GM23338 (cell line): ENCODE measurements at regions not wholly inside any gene's neighbourhood (a gene's known extent, or its start where the extent isn't known, plus 50 kb on each side); places are given as distances from the start of the nearest gene placed in this dataset.

Experiments used
- CREB1 ChIP-seq: fragments of 250-450 bp; sonication (Bioruptor Pico); IDR thresholded peaks from 2 replicates; pipeline ENCODE4 v1.5.0; 2020; ENCODE audit warnings: low read depth, mild to moderate bottlenecking, moderate library complexity
- ETS1 ChIP-seq: IDR thresholded peaks from 2 replicates; pipeline ENCODE4 v1.6.1; 2016; ENCODE audit warnings: antibody characterized with exemption
- EZH2 ChIP-seq: fragments of 200-600 bp; sonication (generic); IDR thresholded peaks from one replicate; pipeline ENCODE4 v1.8.0; 2017; ENCODE audit warnings: antibody characterized with exemption, mild to moderate bottlenecking, low read depth; ENCODE audit not compliant: unreplicated experiment
- ZNF331 ChIP-seq: fragments of 250-450 bp; sonication (Bioruptor Pico); IDR thresholded peaks from 2 replicates; pipeline ENCODE4 v1.5.0; 2020; ENCODE audit warnings: low read depth, mild to moderate bottlenecking, moderate library complexity
- TF ChIP-seq, protein P1 (sequence below): IDR thresholded peaks from one replicate; pipeline ENCODE4 v1.6.1; 2018; ENCODE audit warnings: antibody characterized with exemption; ENCODE audit not compliant: unreplicated experiment
- TF ChIP-seq, protein P2 (sequence below), 2 experiments: fragments of 200-600 bp in 1 of 2; sonication (generic) in 1 of 2; conservative IDR thresholded peaks; 2 replicates each; pipeline versions ENCODE4 v1.5.1 to v1.6.1; 2016 to 2017; ENCODE audit warnings: antibody characterized with exemption in 2 of 2, low read depth in 2 of 2, mild to moderate bottlenecking in 2 of 2, moderate library complexity in 1 of 2

DNA sequence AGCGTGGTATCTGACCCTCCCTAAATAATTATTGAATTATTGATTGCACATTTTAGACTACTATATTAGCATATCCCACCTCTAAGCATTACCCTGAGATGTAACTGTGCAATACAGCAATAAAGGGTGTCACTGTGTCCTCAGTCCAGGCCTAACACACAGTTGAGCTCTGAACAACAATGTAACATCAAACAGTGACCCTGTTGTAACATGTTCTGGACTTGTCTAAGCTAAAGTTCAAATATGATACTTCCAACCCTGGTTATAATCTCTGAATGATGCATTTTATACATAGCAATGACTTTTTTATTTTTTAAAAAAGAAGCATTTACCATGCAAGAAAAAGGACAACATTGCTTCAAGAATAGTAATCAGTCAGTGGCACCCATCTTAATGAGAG, 61.6 kb upstream of the DMD start (continued):
- TF ChIP-seq, protein P1, sequence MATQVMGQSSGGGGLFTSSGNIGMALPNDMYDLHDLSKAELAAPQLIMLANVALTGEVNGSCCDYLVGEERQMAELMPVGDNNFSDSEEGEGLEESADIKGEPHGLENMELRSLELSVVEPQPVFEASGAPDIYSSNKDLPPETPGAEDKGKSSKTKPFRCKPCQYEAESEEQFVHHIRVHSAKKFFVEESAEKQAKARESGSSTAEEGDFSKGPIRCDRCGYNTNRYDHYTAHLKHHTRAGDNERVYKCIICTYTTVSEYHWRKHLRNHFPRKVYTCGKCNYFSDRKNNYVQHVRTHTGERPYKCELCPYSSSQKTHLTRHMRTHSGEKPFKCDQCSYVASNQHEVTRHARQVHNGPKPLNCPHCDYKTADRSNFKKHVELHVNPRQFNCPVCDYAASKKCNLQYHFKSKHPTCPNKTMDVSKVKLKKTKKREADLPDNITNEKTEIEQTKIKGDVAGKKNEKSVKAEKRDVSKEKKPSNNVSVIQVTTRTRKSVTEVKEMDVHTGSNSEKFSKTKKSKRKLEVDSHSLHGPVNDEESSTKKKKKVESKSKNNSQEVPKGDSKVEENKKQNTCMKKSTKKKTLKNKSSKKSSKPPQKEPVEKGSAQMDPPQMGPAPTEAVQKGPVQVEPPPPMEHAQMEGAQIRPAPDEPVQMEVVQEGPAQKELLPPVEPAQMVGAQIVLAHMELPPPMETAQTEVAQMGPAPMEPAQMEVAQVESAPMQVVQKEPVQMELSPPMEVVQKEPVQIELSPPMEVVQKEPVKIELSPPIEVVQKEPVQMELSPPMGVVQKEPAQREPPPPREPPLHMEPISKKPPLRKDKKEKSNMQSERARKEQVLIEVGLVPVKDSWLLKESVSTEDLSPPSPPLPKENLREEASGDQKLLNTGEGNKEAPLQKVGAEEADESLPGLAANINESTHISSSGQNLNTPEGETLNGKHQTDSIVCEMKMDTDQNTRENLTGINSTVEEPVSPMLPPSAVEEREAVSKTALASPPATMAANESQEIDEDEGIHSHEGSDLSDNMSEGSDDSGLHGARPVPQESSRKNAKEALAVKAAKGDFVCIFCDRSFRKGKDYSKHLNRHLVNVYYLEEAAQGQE: no peak
- TF ChIP-seq CREB1 (CRISPR knock-in tag): no peak
- no peak for TF ChIP-seq EZH2
- no peak for TF ChIP-seq ZNF331 (CRISPR knock-in tag)
- TF ChIP-seq, protein P2, sequence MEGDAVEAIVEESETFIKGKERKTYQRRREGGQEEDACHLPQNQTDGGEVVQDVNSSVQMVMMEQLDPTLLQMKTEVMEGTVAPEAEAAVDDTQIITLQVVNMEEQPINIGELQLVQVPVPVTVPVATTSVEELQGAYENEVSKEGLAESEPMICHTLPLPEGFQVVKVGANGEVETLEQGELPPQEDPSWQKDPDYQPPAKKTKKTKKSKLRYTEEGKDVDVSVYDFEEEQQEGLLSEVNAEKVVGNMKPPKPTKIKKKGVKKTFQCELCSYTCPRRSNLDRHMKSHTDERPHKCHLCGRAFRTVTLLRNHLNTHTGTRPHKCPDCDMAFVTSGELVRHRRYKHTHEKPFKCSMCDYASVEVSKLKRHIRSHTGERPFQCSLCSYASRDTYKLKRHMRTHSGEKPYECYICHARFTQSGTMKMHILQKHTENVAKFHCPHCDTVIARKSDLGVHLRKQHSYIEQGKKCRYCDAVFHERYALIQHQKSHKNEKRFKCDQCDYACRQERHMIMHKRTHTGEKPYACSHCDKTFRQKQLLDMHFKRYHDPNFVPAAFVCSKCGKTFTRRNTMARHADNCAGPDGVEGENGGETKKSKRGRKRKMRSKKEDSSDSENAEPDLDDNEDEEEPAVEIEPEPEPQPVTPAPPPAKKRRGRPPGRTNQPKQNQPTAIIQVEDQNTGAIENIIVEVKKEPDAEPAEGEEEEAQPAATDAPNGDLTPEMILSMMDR (conservative IDR thresholded peaks at IDR 0.05; ENCODE audit: low read depth in 2 of 2): no peak
- no peak for TF ChIP-seq ETS1
